SK-N-SH (cell line): ENCODE measurements at regions not wholly inside any gene's neighbourhood (a gene's known extent, or its start where the extent isn't known, plus 50 kb on each side); places are given as distances from the start of the nearest gene placed in this dataset.

ENCODE experiments used
- EP300 ChIP-seq, 2 experiments: IDR thresholded peaks; 2 replicates each; pipeline versions ENCODE4 v1.4.0 to v1.6.1; 2012; ENCODE audit warnings: borderline replicate concordance in 1 of 2, low read depth in 1 of 2, low read length in 1 of 2
- GATA2 ChIP-seq: sonication (generic); formaldehyde crosslinking; IDR thresholded peaks from 2 replicates; pipeline ENCODE4 v1.5.0; 2020; ENCODE audit warnings: mild to moderate bottlenecking, missing genetic modification reagents
- MXI1 ChIP-seq: IDR thresholded peaks from 2 replicates; pipeline ENCODE4 v1.6.1; 2012; ENCODE audit warnings: mild to moderate bottlenecking, low read depth, low read length, improper control_type of control experiment
- SIN3A ChIP-seq: IDR thresholded peaks from 2 replicates; pipeline ENCODE4 v1.6.1; 2012; ENCODE audit warnings: low read depth, mild to moderate bottlenecking, low read length, moderate library complexity, borderline replicate concordance
- TF ChIP-seq, protein P1 (sequence below): fragments of 200-600 bp; sonication (generic); IDR thresholded peaks from 2 replicates; pipeline ENCODE4 v1.6.1; 2017; ENCODE audit warnings: antibody characterized with exemption, mild to moderate bottlenecking, moderate library complexity
- TF ChIP-seq, protein P2 (sequence below): IDR thresholded peaks from 2 replicates; pipeline ENCODE4 v1.6.1; 2012; ENCODE audit warnings: mild to moderate bottlenecking, low read depth, low read length, moderate library complexity

DNA sequence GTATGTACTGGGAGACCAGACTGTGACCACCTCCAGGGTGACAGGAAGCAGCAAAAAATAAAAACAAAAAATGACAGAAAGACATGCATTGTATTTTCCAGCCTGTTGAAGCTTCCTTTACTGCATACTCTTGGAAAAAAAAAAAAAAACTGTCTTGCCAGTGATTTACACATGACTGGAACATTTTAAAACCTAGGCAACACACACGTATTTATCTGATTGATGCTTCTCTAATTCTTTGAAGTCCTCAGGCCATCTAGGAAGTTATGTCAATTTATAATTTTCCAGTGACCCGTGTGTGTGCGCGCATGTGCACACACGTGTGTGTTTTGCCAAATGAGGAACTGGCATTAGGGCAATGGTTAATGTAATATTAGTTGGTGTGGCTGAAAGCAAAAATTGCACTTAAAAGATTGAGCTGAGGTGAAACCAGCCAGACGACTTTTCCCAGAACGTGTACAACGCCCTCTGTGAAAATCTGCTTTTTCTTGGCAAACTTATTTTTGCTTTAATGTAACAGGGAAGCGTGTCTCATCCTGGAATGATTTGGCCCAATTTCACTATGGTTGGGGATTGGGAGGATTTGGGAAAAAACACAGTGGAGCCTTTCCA lies 315.2 kb downstream of the TFAP2A start:
- TF ChIP-seq EP300 (IDR thresholded peaks at IDR 0.05; ENCODE audit: borderline replicate concordance in 1 of 2, low read depth in 1 of 2, low read length in 1 of 2) = no peak
- TF ChIP-seq, protein P1, sequence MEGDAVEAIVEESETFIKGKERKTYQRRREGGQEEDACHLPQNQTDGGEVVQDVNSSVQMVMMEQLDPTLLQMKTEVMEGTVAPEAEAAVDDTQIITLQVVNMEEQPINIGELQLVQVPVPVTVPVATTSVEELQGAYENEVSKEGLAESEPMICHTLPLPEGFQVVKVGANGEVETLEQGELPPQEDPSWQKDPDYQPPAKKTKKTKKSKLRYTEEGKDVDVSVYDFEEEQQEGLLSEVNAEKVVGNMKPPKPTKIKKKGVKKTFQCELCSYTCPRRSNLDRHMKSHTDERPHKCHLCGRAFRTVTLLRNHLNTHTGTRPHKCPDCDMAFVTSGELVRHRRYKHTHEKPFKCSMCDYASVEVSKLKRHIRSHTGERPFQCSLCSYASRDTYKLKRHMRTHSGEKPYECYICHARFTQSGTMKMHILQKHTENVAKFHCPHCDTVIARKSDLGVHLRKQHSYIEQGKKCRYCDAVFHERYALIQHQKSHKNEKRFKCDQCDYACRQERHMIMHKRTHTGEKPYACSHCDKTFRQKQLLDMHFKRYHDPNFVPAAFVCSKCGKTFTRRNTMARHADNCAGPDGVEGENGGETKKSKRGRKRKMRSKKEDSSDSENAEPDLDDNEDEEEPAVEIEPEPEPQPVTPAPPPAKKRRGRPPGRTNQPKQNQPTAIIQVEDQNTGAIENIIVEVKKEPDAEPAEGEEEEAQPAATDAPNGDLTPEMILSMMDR = no peak
- no peak for TF ChIP-seq SIN3A
- TF ChIP-seq, protein P2, sequence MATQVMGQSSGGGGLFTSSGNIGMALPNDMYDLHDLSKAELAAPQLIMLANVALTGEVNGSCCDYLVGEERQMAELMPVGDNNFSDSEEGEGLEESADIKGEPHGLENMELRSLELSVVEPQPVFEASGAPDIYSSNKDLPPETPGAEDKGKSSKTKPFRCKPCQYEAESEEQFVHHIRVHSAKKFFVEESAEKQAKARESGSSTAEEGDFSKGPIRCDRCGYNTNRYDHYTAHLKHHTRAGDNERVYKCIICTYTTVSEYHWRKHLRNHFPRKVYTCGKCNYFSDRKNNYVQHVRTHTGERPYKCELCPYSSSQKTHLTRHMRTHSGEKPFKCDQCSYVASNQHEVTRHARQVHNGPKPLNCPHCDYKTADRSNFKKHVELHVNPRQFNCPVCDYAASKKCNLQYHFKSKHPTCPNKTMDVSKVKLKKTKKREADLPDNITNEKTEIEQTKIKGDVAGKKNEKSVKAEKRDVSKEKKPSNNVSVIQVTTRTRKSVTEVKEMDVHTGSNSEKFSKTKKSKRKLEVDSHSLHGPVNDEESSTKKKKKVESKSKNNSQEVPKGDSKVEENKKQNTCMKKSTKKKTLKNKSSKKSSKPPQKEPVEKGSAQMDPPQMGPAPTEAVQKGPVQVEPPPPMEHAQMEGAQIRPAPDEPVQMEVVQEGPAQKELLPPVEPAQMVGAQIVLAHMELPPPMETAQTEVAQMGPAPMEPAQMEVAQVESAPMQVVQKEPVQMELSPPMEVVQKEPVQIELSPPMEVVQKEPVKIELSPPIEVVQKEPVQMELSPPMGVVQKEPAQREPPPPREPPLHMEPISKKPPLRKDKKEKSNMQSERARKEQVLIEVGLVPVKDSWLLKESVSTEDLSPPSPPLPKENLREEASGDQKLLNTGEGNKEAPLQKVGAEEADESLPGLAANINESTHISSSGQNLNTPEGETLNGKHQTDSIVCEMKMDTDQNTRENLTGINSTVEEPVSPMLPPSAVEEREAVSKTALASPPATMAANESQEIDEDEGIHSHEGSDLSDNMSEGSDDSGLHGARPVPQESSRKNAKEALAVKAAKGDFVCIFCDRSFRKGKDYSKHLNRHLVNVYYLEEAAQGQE = no peak
- no peak for TF ChIP-seq GATA2 (CRISPR knock-in tag)
- 0 out of 2 replicates have a peak, but pooled peaks have one; percentile 5 for TF ChIP-seq MXI1
